ENCODE measurements at regions not wholly inside any gene's neighbourhood (a gene's known extent, or its start where the extent isn't known, plus 50 kb on each side); places are given as distances from the start of the nearest gene placed in this dataset.

DNA sequence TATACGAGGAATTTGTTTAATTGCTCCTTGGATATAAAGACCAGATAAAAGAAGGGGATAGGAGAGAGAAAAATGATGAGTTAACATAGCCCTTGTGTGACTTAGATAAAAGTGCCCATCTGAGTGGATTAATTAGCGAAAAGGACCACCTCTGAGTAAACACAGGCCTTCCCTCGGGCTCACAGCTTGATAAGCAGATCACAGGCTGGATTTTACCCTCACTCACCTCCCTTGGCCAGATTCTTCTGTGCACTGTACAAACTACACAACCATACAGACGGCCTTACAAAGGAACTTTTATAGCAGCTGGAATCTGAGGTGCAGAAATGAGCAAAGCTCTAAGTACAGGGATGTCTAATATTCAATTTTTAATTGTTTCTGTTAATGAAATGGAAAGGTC is 112.4 kb upstream of the STT3B start:
- no peak for DNase-seq (ENCODE audit: low read depth in 2 of 2)

- DNase-seq (ENCODE audit: low read depth in 2 of 2) = no peak
These were observed 111.2 kb upstream of the STT3B start for GRCh38 chr3:31421314-31422048.

DNA sequence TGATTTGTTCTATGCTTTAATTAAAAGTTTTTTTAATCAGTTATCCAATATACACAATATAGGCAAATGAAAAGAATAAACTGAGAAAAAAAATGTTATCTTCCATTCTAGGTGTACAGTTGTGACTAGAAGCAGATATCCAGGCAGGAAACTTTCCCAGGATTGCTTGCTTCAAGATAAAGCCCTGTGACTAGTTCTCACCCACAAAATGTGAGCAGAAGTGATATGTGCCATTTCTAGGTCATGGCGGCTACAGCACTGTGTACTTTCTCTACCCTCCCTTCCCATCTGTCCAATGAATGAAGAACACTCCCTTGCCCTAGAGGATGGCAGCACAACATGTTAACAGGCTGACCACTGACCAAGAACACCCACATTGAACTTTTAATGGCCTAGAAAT is 110.5 kb upstream of the STT3B start:
- DNase-seq (ENCODE audit: low read depth in 2 of 2) = no peak

- no peak for DNase-seq (ENCODE audit: low read depth in 2 of 2)
These were observed 109.2 kb upstream of the STT3B start for GRCh38 chr3:31423482-31423881.

DNA sequence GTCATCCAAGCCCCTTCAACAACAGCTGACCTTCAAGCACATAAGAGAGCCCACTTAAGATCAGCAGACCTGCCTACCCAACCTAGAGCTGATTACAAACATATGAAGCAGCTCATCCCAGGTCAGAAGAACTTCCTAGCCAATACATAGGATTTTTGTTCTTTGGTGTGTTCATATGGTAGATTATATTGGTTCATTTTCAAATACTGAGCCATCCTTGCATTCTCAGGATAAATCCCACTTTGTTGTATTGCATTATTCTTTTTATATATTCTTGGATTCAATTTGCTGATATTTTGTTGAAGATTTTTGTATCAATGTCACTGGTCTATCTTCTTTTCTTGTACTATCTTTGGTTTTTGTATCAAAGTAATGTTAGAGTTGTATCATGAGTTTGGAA is 107.3 kb upstream of the STT3B start:
- DNase-seq (ENCODE audit: low read depth in 2 of 2) = no peak

DNA sequence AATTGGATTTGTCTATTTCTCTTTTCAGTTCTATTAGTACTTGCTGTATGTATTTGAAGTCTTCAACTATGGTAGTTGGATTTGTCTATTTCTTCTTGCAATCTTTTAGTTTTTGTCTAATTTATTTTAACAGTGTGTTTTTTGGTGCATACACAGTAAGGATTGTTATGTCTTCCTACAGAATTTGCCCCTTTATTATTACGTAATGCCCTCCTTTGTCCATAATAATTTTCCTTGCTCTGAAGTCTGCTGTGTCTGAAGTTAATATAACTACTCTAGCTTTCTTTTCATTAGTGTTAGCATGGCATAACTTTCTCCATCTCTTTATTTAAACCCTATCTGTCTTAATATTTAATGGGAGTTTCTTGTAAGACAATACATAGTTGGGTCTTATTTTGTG is 105.1 kb upstream of the STT3B start:
- DNase-seq (ENCODE audit: low read depth in 2 of 2) = no peak

DNA sequence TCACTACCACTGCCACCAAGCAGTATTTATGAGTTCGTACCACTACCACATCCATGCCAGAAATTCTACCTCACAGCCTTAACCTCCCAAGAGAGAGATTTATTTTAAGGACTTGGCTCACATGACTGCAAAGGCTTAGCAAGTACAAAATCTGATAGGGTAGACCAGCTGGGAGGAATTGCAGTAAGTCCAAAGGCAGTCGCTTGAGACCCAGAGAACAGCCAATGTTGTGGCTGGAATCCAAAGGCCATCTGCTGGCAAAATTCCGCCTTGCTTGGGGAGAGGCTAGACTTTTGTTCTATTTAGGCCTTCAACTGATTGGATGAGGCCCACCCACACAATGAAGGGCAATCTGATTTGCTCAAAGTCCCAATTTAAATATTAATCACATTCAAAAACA is 101.4 kb upstream of the STT3B start:
- no peak for DNase-seq (ENCODE audit: low read depth in 2 of 2)

DNA sequence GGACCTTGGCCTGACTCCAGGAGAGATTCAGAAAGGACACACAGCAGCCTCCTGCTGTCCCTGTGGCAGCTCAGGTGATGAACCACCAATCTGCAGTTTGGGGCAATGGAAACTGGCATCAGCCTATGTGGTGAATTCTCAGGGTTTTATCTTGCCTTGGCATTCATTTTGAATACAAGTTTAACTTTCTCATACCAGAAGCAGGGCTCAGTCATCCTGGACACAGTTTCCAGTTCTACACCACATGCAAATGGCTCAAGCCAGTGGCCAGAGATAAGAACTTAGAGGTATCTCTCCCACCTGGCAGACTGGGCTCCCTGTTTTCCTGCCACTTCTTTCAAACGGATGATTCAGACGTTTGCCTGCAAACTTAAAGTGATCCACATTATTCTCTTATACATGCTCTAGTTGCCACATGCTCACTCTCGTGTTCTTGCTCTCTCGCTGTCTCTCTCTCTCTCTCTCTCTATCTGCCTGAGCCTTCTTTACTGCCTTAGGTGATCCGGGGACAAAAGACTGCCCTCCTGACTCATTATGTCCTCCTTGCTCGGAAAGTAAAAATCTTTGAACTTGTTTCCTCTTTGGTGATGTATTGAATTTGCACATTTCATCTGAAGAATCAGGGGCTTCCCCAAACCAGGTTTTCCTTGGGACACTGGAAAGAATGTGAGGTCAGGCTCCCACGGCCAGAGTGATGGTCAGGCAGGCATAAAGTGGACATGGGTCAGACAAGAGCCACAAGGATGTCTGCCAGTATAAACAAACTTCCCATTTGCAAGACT is 99.6 kb upstream of the STT3B start:
- DNase-seq (ENCODE audit: low read depth in 2 of 2) = no peak

DNA sequence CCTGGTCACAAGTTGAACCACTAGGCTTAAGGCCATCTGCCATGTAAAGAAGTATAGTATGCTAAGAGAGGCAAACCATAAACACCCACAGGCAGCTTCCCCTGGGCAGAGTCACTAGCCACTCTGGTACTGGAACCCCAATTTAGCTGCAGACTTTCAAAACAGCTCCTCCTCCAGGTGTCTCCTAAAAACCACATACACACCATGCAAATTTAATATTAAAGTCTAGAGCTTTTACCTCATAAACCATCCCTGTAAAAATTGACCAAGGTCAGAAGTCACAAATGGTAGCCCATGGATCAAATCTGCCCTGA is 99.1 kb upstream of the STT3B start:
- no peak for DNase-seq (ENCODE audit: low read depth in 2 of 2)

- no peak for DNase-seq (ENCODE audit: low read depth in 2 of 2)
These were observed 97.9 kb upstream of the STT3B start for GRCh38 chr3:31434819-31435218.

GRCh38 chr3:31436830-31437229 is 95.9 kb upstream of the STT3B start:
- no peak for DNase-seq (ENCODE audit: low read depth in 2 of 2)

- no peak for DNase-seq (ENCODE audit: low read depth in 2 of 2)
These were observed 94.0 kb upstream of the STT3B start for GRCh38 chr3:31438742-31439141.

DNA sequence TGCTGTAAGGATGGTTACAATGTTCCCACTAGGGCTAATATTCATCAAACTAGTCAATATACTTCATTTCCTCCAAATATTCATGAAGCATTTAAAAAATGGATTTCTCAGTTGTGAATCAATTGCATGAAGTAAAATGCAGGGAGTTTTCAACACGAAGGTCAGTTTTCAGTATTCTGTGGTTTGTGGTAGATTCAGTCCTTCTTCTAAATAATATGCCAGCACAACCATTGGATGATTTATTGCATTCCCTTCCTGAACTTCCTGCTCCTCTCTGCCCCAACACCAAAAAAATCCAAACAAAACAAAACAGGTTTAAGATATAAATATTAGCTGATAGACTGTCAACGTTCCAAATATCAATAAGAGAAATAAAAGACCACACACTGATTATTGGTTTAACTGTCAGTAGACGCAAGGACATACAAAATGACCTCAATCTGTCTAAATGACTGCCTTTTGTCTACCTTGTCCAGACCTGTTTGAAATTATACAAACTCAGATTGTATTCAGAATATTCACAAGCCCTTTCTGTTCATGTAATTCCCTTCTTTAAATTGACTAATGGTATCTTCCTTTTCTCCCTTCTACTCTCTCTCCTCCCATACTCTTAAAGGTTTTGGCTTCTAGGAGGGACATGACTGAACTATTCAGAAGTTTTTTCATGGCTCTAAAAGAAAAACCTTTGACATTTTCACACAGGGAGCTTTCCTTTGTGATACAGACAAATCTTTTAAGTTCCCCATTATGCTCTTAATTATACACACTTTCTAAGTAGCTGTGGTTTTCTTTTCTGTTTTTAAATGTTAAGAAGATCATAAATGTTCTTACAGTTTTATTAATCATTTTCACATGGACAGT is 92.6 kb upstream of the STT3B start:
- DNase-seq (ENCODE audit: low read depth in 2 of 2) = no peak

- no peak for DNase-seq (ENCODE audit: low read depth in 2 of 2)
These were observed 91.8 kb upstream of the STT3B start for GRCh38 chr3:31440878-31441277.

GRCh38 chr3:31442755-31443154 is 90.0 kb upstream of the STT3B start:
- no peak for DNase-seq (ENCODE audit: low read depth in 2 of 2)

GRCh38 chr3:31444220-31445142 is 88.2 kb upstream of the STT3B start:
- no peak for DNase-seq (ENCODE audit: low read depth in 2 of 2)

DNA sequence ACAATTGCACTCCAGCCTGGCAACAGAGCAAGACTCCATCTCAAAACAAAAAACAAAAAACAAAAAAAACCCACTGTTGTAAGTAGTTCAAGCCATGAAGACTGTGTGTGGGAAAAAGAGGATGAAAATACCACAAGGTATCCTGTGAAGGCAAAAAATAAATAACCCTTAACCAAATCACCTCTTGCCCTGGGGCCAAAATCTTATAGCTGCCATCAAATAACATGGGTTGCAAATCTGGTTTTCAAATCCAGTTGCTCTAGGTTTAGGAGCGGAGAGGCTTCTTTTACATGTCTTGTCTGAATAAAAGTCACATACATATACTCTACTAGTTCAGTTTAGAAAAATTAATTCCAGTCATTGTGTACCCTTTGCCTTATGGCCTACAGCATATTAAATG is 87.0 kb upstream of the STT3B start:
- no peak for DNase-seq (ENCODE audit: low read depth in 2 of 2)

- no peak for DNase-seq (ENCODE audit: low read depth in 2 of 2)
These were observed 84.5 kb upstream of the STT3B start for GRCh38 chr3:31448035-31448881.

DNA sequence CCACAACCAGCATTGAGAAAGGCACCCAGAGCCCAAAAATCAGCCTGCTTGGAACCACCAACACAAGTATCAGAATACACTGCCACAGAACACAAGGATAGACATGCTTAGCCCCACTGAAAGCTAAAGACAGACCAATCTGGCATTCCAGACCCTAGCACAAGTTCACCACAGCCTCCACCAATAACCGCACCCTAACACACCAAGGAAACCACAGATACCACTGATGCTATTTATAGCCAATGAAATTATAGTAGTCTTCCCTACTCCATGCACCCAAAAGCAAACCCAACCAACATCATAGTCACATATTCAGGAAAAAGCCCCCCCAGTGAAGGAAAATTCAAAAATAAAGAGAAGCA is 83.9 kb upstream of the STT3B start:
- DNase-seq (ENCODE audit: low read depth in 2 of 2) = no peak

- no peak for DNase-seq (ENCODE audit: low read depth in 2 of 2)
These were observed 83.4 kb upstream of the STT3B start for GRCh38 chr3:31449318-31449717.

- no peak for DNase-seq (ENCODE audit: low read depth in 2 of 2)
These were observed 82.4 kb upstream of the STT3B start for GRCh38 chr3:31450345-31450744.

Measured in stimulated activated CD8-positive, alpha-beta memory T cell treated with anti-CD3 and anti-CD28 coated beads, Interleukin-15, amount 100 ng/mL, for 4 hours (primary cell).